22Rv1 (cell line): ENCODE measurements at regions not wholly inside any gene's neighbourhood (a gene's known extent, or its start where the extent isn't known, plus 50 kb on each side); places are given as distances from the start of the nearest gene placed in this dataset.

Experiments
- CTCF ChIP-seq: fragments of 450-650 bp; IDR thresholded peaks from 2 replicates; pipeline ENCODE4 v1.5.1; 2017; ENCODE audit warnings: mild to moderate bottlenecking
- ZFX ChIP-seq: fragments of 450-650 bp; IDR thresholded peaks from 2 replicates; pipeline ENCODE4 v1.6.1; 2017; ENCODE audit warnings: antibody characterized with exemption, borderline replicate concordance

DNA sequence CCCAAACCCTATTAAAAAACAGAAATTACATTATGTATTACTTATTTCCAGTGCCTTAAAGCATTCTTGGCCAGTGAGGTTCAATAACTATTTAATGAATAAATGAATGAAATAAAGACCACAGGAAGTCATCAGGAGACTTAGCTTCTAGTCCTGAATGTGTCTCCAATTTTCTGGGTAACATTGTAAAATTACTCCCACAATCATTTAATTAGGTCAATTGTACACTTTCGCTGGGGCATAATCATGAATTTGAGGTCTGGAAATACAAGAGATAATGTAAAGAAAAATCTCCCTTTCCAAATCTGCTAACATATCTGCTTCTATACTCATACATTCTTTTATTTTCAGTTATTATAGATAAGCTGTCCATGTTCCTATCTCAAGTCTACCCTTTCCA lies 199.2 kb downstream of the TLR4 start:
- no peak for TF ChIP-seq CTCF
- TF ChIP-seq ZFX, result no peak
